ENCODE measurements at regions not wholly inside any gene's neighbourhood (a gene's known extent, or its start where the extent isn't known, plus 50 kb on each side); places are given as distances from the start of the nearest gene placed in this dataset.
"Not testable (repeated sequence)": the region's sequence is repeated elsewhere in the genome, so short reads cannot be mapped to it uniquely, and the experiment has no call there.

- not testable (repeated sequence) for TF ChIP-seq CTCF (IDR thresholded peaks at IDR 0.05; ENCODE audit: low read length); EZH2 (optimal IDR thresholded peaks at IDR 0.05; ENCODE audit: low read depth, low read length)
These were observed 584.1 kb upstream of the PTPRD start for GRCh38 chr9:11196840-11197365.

Data from MM.1S (cell line).